ENCODE measurements at regions not wholly inside any gene's neighbourhood (a gene's known extent, or its start where the extent isn't known, plus 50 kb on each side); places are given as distances from the start of the nearest gene placed in this dataset.

- DNase-seq (ENCODE audit: low read depth): no peak
These were observed 267.2 kb downstream of the BUD13 start for GRCh38 chr11:116505298-116506262.

GRCh38 chr11:116504541-116505297 is 268.1 kb downstream of the BUD13 start:
- no peak for DNase-seq (ENCODE audit: low read depth)

- DNase-seq (ENCODE audit: low read depth): no peak
These were observed 269.3 kb downstream of the BUD13 start for GRCh38 chr11:116503216-116504160.

- DNase-seq (ENCODE audit: low read depth): no peak
These were observed 270.1 kb downstream of the BUD13 start for GRCh38 chr11:116502641-116503061.

GRCh38 chr11:116501728-116502127 is 271.1 kb downstream of the BUD13 start:
- no peak for DNase-seq (ENCODE audit: low read depth)

- no peak for DNase-seq (ENCODE audit: low read depth)
These were observed 271.7 kb downstream of the BUD13 start for GRCh38 chr11:116500947-116501602.

GRCh38 chr11:116500026-116500946 is 272.5 kb downstream of the BUD13 start:
- no peak for DNase-seq (ENCODE audit: low read depth)

GRCh38 chr11:116499396-116500003 is 273.3 kb downstream of the BUD13 start:
- peak; percentile 44 for DNase-seq (ENCODE audit: low read depth)

GRCh38 chr11:116498161-116498560 is 274.6 kb downstream of the BUD13 start:
- DNase-seq (ENCODE audit: low read depth): no peak

- DNase-seq (ENCODE audit: low read depth): no peak
These were observed 280.2 kb downstream of the BUD13 start for GRCh38 chr11:116492600-116492999.

GRCh38 chr11:116488836-116489389 is 283.9 kb downstream of the BUD13 start:
- DNase-seq (ENCODE audit: low read depth): no peak

GRCh38 chr11:116485425-116485824 is 287.4 kb downstream of the BUD13 start:
- DNase-seq (ENCODE audit: low read depth): no peak

GRCh38 chr11:116482716-116483115 is 290.1 kb downstream of the BUD13 start:
- no peak for DNase-seq (ENCODE audit: low read depth)

GRCh38 chr11:116481126-116481675 is 291.6 kb downstream of the BUD13 start:
- no peak for DNase-seq (ENCODE audit: low read depth)

- no peak for DNase-seq (ENCODE audit: low read depth)
These were observed 293.8 kb downstream of the BUD13 start for GRCh38 chr11:116478669-116479668.

- no peak for DNase-seq (ENCODE audit: low read depth)
These were observed 294.6 kb downstream of the BUD13 start for GRCh38 chr11:116478205-116478604.

- no peak for DNase-seq (ENCODE audit: low read depth)
These were observed 298.9 kb downstream of the BUD13 start for GRCh38 chr11:116473790-116474346.

All from iris pigment epithelial cell (primary cell).